HG03432 (cell line): ENCODE measurements at regions not wholly inside any gene's neighbourhood (a gene's known extent, or its start where the extent isn't known, plus 50 kb on each side); places are given as distances from the start of the nearest gene placed in this dataset.

Experiments used
- ATAC-seq: cut with Tn5 transposase; IDR thresholded peaks from one replicate; pipeline ENCODE4 v1.9.1; 2021; ENCODE audit warnings: mild to moderate bottlenecking, moderate library complexity; ENCODE audit not compliant: unreplicated experiment

- ATAC-seq, result no peak
These were observed 76.0 kb downstream of the ATPSCKMT start for GRCh38 chr5:10173716-10174115.

GRCh38 chr5:10172247-10172646, 77.4 kb downstream of the ATPSCKMT start:
- ATAC-seq, result no peak

GRCh38 chr5:10169359-10169758, 80.3 kb downstream of the ATPSCKMT start:
- ATAC-seq, result no peak

- no peak for ATAC-seq
These were observed 81.4 kb downstream of the ATPSCKMT start for GRCh38 chr5:10168254-10168653.

GRCh38 chr5:10167806-10168205, 81.9 kb downstream of the ATPSCKMT start:
- no peak for ATAC-seq

GRCh38 chr5:10166392-10166791, 83.3 kb downstream of the ATPSCKMT start:
- ATAC-seq, result no peak

- no peak for ATAC-seq
These were observed 87.2 kb downstream of the ATPSCKMT start for GRCh38 chr5:10162468-10162867.

- no peak for ATAC-seq
These were observed 87.9 kb downstream of the ATPSCKMT start for GRCh38 chr5:10161778-10162177.

GRCh38 chr5:10160241-10160640, 89.4 kb downstream of the ATPSCKMT start:
- ATAC-seq, result no peak

- ATAC-seq, result no peak
These were observed 90.8 kb downstream of the ATPSCKMT start for GRCh38 chr5:10158886-10159285.

- no peak for ATAC-seq
These were observed 92.5 kb downstream of the ATPSCKMT start for GRCh38 chr5:10157085-10157669.

- ATAC-seq, result no peak
These were observed 93.6 kb downstream of the ATPSCKMT start for GRCh38 chr5:10155897-10156667.

GRCh38 chr5:10153808-10154537, 95.7 kb downstream of the ATPSCKMT start:
- ATAC-seq, result no peak

GRCh38 chr5:10153394-10153793, 96.3 kb downstream of the ATPSCKMT start:
- no peak for ATAC-seq

- no peak for ATAC-seq
These were observed 98.0 kb downstream of the ATPSCKMT start for GRCh38 chr5:10151656-10152055.

- no peak for ATAC-seq
These were observed 99.8 kb downstream of the ATPSCKMT start for GRCh38 chr5:10149911-10150310.

GRCh38 chr5:10145923-10146401, 103.7 kb downstream of the ATPSCKMT start:
- ATAC-seq, result no peak

- no peak for ATAC-seq
These were observed 105.6 kb downstream of the ATPSCKMT start for GRCh38 chr5:10144040-10144439.

GRCh38 chr5:10140195-10140973, 109.3 kb downstream of the ATPSCKMT start:
- no peak for ATAC-seq

GRCh38 chr5:10138395-10139057, 111.2 kb downstream of the ATPSCKMT start:
- ATAC-seq, result no peak
